ENCODE measurements at regions not wholly inside any gene's neighbourhood (a gene's known extent, or its start where the extent isn't known, plus 50 kb on each side); places are given as distances from the start of the nearest gene placed in this dataset.
"Not testable (repeated sequence)": the region's sequence is repeated elsewhere in the genome, so short reads cannot be mapped to it uniquely, and the experiment has no call there.

GRCh38 chr7:10723832-10724231 lies 249.8 kb upstream of the PHF14 start:
- ATAC-seq (no peak), DNase-seq (ENCODE audit: low spot score) (no peak)
- intact Hi-C loops (cut with DNase I), result no loop called here

GRCh38 chr7:10724449-10724848 lies 249.2 kb upstream of the PHF14 start:
- ATAC-seq (no peak), DNase-seq (ENCODE audit: low spot score) (no peak)
- intact Hi-C loops (cut with DNase I), result no loop called here

GRCh38 chr7:10727636-10728035 lies 246.0 kb upstream of the PHF14 start:
- ATAC-seq, result no peak
- DNase-seq (ENCODE audit: low spot score), result no peak
- intact Hi-C loops (cut with DNase I), result no loop called here

GRCh38 chr7:10731253-10731773 lies 242.4 kb upstream of the PHF14 start:
- ATAC-seq, result no peak
- intact Hi-C loops (cut with DNase I), result no loop called here
- no peak for DNase-seq (ENCODE audit: low spot score)

- no peak for ATAC-seq
- intact Hi-C loops (cut with DNase I), result no loop called here
- no peak for DNase-seq (ENCODE audit: low spot score)
Measured at GRCh38 chr7:10733747-10734146, 239.9 kb upstream of the PHF14 start.

GRCh38 chr7:10734595-10734994 lies 239.1 kb upstream of the PHF14 start:
- intact Hi-C loops (cut with DNase I), result no loop called here
- DNase-seq (ENCODE audit: low spot score) (no peak), ATAC-seq (no peak)

GRCh38 chr7:10739401-10739800 lies 234.3 kb upstream of the PHF14 start:
- intact Hi-C loops (cut with DNase I), result no loop called here
- no peak for DNase-seq (ENCODE audit: low spot score)
- no peak for ATAC-seq

- ATAC-seq (no peak), DNase-seq (ENCODE audit: low spot score) (no peak)
- intact Hi-C loops (cut with DNase I), result no loop called here
Measured at GRCh38 chr7:10740805-10741204, 232.9 kb upstream of the PHF14 start.

GRCh38 chr7:10756981-10757380 lies 216.7 kb upstream of the PHF14 start:
- intact Hi-C loops (cut with DNase I), result no loop called here
- DNase-seq (ENCODE audit: low spot score) (no peak), ATAC-seq (no peak)

GRCh38 chr7:10759120-10759519 lies 214.6 kb upstream of the PHF14 start:
- intact Hi-C loops (cut with DNase I), result no loop called here
- ATAC-seq, result no peak
- DNase-seq (ENCODE audit: low spot score), result no peak

- intact Hi-C loops (cut with DNase I), result no loop called here
- ATAC-seq (no peak), DNase-seq (ENCODE audit: low spot score) (no peak)
Measured at GRCh38 chr7:10767771-10768170, 205.9 kb upstream of the PHF14 start.

- DNase-seq (ENCODE audit: low spot score), result no peak
- intact Hi-C loops (cut with DNase I), result no loop called here
- no peak for ATAC-seq
Measured at GRCh38 chr7:10770176-10770575, 203.5 kb upstream of the PHF14 start.

GRCh38 chr7:10773430-10773829 lies 200.2 kb upstream of the PHF14 start:
- intact Hi-C loops (cut with DNase I), result no loop called here
- ATAC-seq, result no peak
- DNase-seq (ENCODE audit: low spot score), result no peak

GRCh38 chr7:10779465-10780399 lies 193.9 kb upstream of the PHF14 start:
- ATAC-seq (peak; percentile 10), DNase-seq (ENCODE audit: low spot score) (no peak)
- intact Hi-C loops (cut with DNase I), result no loop called here

- no peak for DNase-seq (ENCODE audit: low spot score)
- ATAC-seq, result no peak
- intact Hi-C loops (cut with DNase I), result no loop called here
Measured at GRCh38 chr7:10780400-10780747, 193.3 kb upstream of the PHF14 start.

- ATAC-seq; intact Hi-C loops (cut with DNase I); DNase-seq (ENCODE audit: low spot score): not testable (repeated sequence)
Measured at GRCh38 chr7:10786976-10787375, 186.7 kb upstream of the PHF14 start.

- DNase-seq (ENCODE audit: low spot score) (no peak), ATAC-seq (no peak)
- intact Hi-C loops (cut with DNase I), result no loop called here
Measured at GRCh38 chr7:10789170-10789569, 184.5 kb upstream of the PHF14 start.

GRCh38 chr7:10790910-10791309 lies 182.8 kb upstream of the PHF14 start:
- ATAC-seq, result no peak
- no peak for DNase-seq (ENCODE audit: low spot score)

GRCh38 chr7:10793995-10794775 lies 179.5 kb upstream of the PHF14 start:
- no peak for ATAC-seq
- DNase-seq (ENCODE audit: low spot score), result no peak
- intact Hi-C loops (cut with DNase I), result no loop called here

More at GRCh38 chr7:10790910-10791309, 182.8 kb upstream of the PHF14 start:
- intact Hi-C loops (cut with DNase I), result no loop called here

GRCh38 chr7:10797157-10797556 lies 176.5 kb upstream of the PHF14 start:
- ATAC-seq (no peak), DNase-seq (ENCODE audit: low spot score) (no peak)
- intact Hi-C loops (cut with DNase I), result no loop called here

Data from sciatic nerve (tissue), 2 donors.